Stomach (tissue), 8 donors: ENCODE measurements at regions not wholly inside any gene's neighbourhood (a gene's known extent, or its start where the extent isn't known, plus 50 kb on each side); places are given as distances from the start of the nearest gene placed in this dataset.

Source experiments
- DNase-seq, 2 donors: peaks; one replicate each; pipeline versions ENCODE4 v3.0.0 to v3.0.0-alpha.2; 2013 to 2019
- H3K27ac ChIP-seq, 5 donors: fragments of 200-600 bp in 4 of 5; sonication (generic) in 4 of 5; one replicate each; pipeline ENCODE4 v1.5.1; 2013 to 2019; ENCODE audit warnings: mild to moderate bottlenecking in 1 of 5, moderate library complexity in 1 of 5
- H3K27me3 ChIP-seq, 3 donors: fragments of 200-600 bp; sonication (generic); one replicate each; pipeline ENCODE4 v1.5.1; 2017 to 2019; ENCODE audit warnings: mixed run types in 1 of 3
- H3K36me3 ChIP-seq, 4 donors: fragments of 200-600 bp; sonication (generic); 1 replicate in 3 of 4; 2 replicates in 1 of 4; pipeline ENCODE4 v1.5.1; 2016 to 2019
- H3K4me1 ChIP-seq, 4 donors: fragments of 200-600 bp; sonication (generic); one replicate each; pipeline ENCODE4 v1.5.1; 2016 to 2019
- H3K4me3 ChIP-seq, 4 donors: fragments of 200-600 bp; sonication (generic) in 3 of 4; one replicate each; pipeline ENCODE4 v1.5.1; 2016 to 2019; ENCODE audit warnings: mild to moderate bottlenecking in 1 of 4
- H3K9me3 ChIP-seq, 4 donors: fragments of 200-600 bp; sonication (generic); one replicate each; pipeline ENCODE4 v1.5.1; 2016 to 2019
- EP300 ChIP-seq: sonication (generic); formaldehyde crosslinking; IDR thresholded peaks from one replicate; pipeline ENCODE4 v1.6.1; 2017; ENCODE audit warnings: antibody characterized with exemption
- POLR2A ChIP-seq, 4 donors: fragments of 450-650 bp; IDR thresholded peaks; one replicate each; pipeline ENCODE4 v1.6.1; 2016; ENCODE audit warnings: antibody characterized with exemption in 4 of 4, control low read depth in 2 of 4, mild to moderate bottlenecking in 1 of 4, moderate library complexity in 1 of 4
- POLR2AphosphoS5 ChIP-seq, 3 donors: sonication (generic); formaldehyde crosslinking; IDR thresholded peaks; one replicate each; pipeline ENCODE4 v1.6.1; 2016; ENCODE audit warnings: antibody characterized with exemption in 3 of 3
- WGBS, 5 donors: extraction: QIAGEN DNeasy Blood & Tissue Kit in 3 of 5; methylation state at CpG; one replicate each; pipeline versions ENCODE4 v1.1.5 to v1.1.7; 2013 to 2018; 5-methylcytosine and 5-hydroxymethylcytosine counted together
- intact Hi-C: fragments of 100-400 bp; cut with DNase I; formaldehyde crosslinking; loops from one replicate; pipeline ENCODE4 v1.15.1; 2023; ENCODE audit warnings: low total_unique reads
- TF ChIP-seq, protein P1 (sequence below), 7 experiments: fragments of 450-650 bp in 4 of 7; fragments of 200-600 bp in 3 of 7; sonication (generic) in 3 of 7; IDR thresholded peaks; one replicate each; pipeline ENCODE4 v1.5.1; 2016 to 2019; ENCODE audit warnings: antibody characterized with exemption in 7 of 7, control low read depth in 2 of 7, mild to moderate bottlenecking in 1 of 7
- donor health status: healthy with polysubstance abuse.
- donor health status: Bipolar disorder and iron deficiency.
- donor health status: healthy.

GRCh38 chr20:51960047-51960675, 157.8 kb upstream of the SALL4 start:
- WGBS, 5 donors: 77 to 86% (median 78%) methylated on average over 12 of the region's 12 CpGs
- Histone ChIP-seq H3K27me3 (peaks cover 0 to 6% (median 0%) of the 10 kb centered on the region in 3 donors), H3K9me3 (no peaks in the 10 kb centered on the region), H3K4me3 (no peak overlapping the region), H3K27ac (no peak overlapping the region), H3K36me3 (no peaks in the 10 kb centered on the region), H3K4me1 (peaks cover 0 to 11% (median 5%) of the 10 kb centered on the region in 4 donors)
- intact Hi-C loops: loop anchor here (10.0 kb wide), 1 partner anchor 325 kb away; no protein-coding TSS in a partner anchor
- no peak for DNase-seq
- TF ChIP-seq POLR2AphosphoS5 (IDR thresholded peaks at IDR 0.05): no peak
- TF ChIP-seq EP300: no peak
- TF ChIP-seq, protein P1, sequence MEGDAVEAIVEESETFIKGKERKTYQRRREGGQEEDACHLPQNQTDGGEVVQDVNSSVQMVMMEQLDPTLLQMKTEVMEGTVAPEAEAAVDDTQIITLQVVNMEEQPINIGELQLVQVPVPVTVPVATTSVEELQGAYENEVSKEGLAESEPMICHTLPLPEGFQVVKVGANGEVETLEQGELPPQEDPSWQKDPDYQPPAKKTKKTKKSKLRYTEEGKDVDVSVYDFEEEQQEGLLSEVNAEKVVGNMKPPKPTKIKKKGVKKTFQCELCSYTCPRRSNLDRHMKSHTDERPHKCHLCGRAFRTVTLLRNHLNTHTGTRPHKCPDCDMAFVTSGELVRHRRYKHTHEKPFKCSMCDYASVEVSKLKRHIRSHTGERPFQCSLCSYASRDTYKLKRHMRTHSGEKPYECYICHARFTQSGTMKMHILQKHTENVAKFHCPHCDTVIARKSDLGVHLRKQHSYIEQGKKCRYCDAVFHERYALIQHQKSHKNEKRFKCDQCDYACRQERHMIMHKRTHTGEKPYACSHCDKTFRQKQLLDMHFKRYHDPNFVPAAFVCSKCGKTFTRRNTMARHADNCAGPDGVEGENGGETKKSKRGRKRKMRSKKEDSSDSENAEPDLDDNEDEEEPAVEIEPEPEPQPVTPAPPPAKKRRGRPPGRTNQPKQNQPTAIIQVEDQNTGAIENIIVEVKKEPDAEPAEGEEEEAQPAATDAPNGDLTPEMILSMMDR (IDR thresholded peaks at IDR 0.05): no peak
- TF ChIP-seq POLR2A (IDR thresholded peaks at IDR 0.05): no peak

DNA sequence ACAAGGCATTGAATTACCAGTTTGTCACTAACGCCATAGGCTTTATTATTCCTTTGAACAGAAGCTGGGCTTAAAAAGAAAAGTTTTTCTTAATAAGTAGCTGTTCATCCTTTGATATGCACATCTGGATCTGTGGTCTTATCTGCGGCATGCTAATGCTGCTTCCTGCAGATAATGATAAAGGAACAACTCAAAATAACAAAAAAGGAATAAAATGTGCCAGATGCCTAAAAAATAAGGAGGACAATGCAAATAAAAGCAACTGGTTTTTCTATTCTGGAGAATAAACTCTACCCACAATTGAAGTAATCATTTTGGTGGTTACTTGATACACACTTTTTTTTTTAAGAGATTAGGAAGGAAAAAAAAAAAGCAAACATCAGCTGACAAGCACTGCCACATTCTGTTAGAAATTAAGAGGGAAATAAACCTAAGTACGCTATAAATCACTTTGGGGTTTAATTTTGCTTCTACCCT, 156.8 kb upstream of the SALL4 start:
- no peak for DNase-seq
- Histone ChIP-seq H3K36me3 (no peaks in the 10 kb centered on the region), H3K4me3 (no peak overlapping the region), H3K27me3 (peaks cover 0 to 6% (median 0%) of the 10 kb centered on the region in 3 donors), H3K4me1 (peaks cover 0 to 11% (median 5%) of the 10 kb centered on the region in 4 donors), H3K9me3 (no peaks in the 10 kb centered on the region), H3K27ac (no peak overlapping the region)
- 13 to 48% (median 30%) methylated on average over 3 of the region's 3 CpGs for WGBS, 5 donors
- intact Hi-C loops: no loop called here
- TF ChIP-seq POLR2AphosphoS5 (IDR thresholded peaks at IDR 0.05) (no peak), POLR2A (IDR thresholded peaks at IDR 0.05) (no peak), EP300 (no peak)
- TF ChIP-seq, protein P1 (IDR thresholded peaks at IDR 0.05): no peak

GRCh38 chr20:51958099-51959065, 156.1 kb upstream of the SALL4 start:
- intact Hi-C loops: no loop called here
- TF ChIP-seq, protein P1 (IDR thresholded peaks at IDR 0.05): no peak
- TF ChIP-seq EP300: no peak
- no peak for TF ChIP-seq POLR2AphosphoS5 (IDR thresholded peaks at IDR 0.05)
- TF ChIP-seq POLR2A (IDR thresholded peaks at IDR 0.05): no peak
- DNase-seq: no peak
- Histone ChIP-seq H3K9me3 (no peaks in the 10 kb centered on the region), H3K4me1 (peaks cover 0 to 11% (median 5%) of the 10 kb centered on the region in 4 donors), H3K4me3 (no peak overlapping the region), H3K27me3 (peaks cover 0 to 6% (median 0%) of the 10 kb centered on the region in 3 donors), H3K27ac (no peak overlapping the region), H3K36me3 (no peaks in the 10 kb centered on the region)
- 43 to 48% (median 46%) methylated on average over 11 of the region's 11 CpGs for WGBS, 5 donors

DNA sequence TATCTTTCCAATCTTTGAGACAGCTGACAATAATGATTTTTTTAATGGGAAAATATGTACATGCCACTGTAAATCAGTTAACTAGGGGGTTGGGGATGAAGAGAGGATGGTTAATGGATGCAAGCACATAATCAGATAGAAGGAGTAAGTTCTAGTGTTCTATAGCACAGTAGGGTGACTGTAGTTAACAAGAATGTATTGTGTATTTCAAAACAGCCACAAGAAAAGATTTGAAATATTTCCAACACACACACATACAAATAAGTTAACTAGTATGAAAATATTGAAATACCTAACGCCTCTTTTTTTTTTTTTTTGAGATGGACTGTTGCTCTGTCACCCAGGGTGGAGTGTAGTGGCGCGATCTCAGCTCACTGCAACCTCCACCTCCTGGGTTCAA, 153.4 kb upstream of the SALL4 start:
- intact Hi-C loops: no loop called here
- no peak for DNase-seq
- Histone ChIP-seq H3K9me3 (no peaks in the 10 kb centered on the region), H3K27ac (no peak overlapping the region), H3K4me1 (peaks cover 0 to 11% (median 3%) of the 10 kb centered on the region in 4 donors), H3K27me3 (peaks cover 0 to 4% (median 0%) of the 10 kb centered on the region in 3 donors), H3K4me3 (no peak overlapping the region), H3K36me3 (no peaks in the 10 kb centered on the region)
- TF ChIP-seq EP300 (no peak), POLR2A (IDR thresholded peaks at IDR 0.05) (no peak), POLR2AphosphoS5 (IDR thresholded peaks at IDR 0.05) (no peak)
- TF ChIP-seq, protein P1 (IDR thresholded peaks at IDR 0.05): no peak
- WGBS, 5 donors: 86 to 98% (median 91%) methylated on average over 3 of the region's 3 CpGs
